H1 (cell line): ENCODE measurements at regions not wholly inside any gene's neighbourhood (a gene's known extent, or its start where the extent isn't known, plus 50 kb on each side); places are given as distances from the start of the nearest gene placed in this dataset.

Experiments used
- POLR2A ChIP-seq, 2 experiments: IDR thresholded peaks; 1 replicate in 1 of 2; 2 replicates in 1 of 2; pipeline ENCODE4 v1.6.1; 2011; ENCODE audit warnings: low read depth in 2 of 2, low read length in 2 of 2, mild to moderate bottlenecking in 2 of 2; ENCODE audit errors: control extremely low read depth in 1 of 2
- RFX5 ChIP-seq: IDR thresholded peaks from 2 replicates; pipeline ENCODE4 v1.6.1; 2011; ENCODE audit warnings: low read depth, low read length, improper control_type of control experiment, borderline replicate concordance

DNA sequence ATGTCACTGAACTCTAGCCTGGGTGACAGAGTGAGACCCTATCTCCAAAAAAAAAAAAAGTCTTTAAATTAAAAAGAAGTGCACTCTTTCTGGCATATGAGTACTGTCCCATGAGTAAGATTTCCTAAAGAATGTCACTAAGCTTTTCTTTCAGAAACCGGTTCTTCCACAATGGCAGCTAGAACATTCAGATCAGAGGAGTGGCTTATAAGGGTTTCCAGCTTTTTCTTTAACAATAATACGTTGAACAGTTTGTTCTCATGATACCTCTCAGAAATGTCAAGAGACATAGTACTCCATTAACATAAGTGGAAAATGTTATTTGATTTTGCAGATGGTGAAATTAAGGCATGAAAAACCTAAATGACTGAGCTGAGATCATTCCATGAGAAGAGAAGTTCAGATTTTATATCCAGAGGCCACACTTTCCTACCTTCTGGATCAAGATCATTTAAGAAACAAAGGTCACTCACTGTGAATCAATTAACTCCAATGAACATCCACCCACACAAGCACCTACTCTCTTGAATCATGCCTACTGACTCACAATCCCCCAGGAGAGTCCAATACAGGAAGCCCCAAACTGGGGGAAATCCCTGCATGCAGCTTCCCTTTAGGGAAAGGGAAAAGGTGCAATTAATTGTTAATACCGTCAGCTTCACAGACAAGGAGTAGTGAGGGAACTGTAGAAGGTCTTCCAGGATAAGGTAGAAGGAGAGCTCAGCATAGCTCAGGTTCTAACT is 86.9 kb downstream of the SPTSSA start:
- TF ChIP-seq POLR2A (IDR thresholded peaks at IDR 0.05; ENCODE audit: control extremely low read depth in 1 of 2, low read depth in 2 of 2, low read length in 2 of 2) (no peak), RFX5 (no peak)
